SIG-M5 (cell line): ENCODE measurements at regions not wholly inside any gene's neighbourhood (a gene's known extent, or its start where the extent isn't known, plus 50 kb on each side); places are given as distances from the start of the nearest gene placed in this dataset.

Experiments
- DNase-seq: peaks from one replicate; lab custom pipeline; 2025; lab: John Stamatoyannopoulos, UW

DNA sequence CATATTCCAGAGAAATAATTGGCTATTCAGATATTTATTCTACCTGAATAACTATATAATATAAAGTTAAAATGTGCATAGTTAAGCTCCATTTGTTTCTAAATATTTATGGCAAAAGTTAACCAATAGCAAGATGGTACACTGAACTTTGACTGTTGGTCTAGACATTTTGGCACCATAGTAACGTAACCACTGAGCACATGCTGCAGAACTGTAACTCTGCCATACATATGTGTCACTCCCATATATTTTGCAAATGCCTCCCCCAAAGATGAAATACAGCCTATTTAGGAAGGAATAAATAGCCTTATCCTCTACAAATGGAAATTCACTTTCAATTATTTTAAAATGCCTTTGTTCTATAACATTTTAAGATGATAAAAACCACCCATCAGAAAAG lies 424.9 kb downstream of the CENPC start:
- no peak for DNase-seq

DNA sequence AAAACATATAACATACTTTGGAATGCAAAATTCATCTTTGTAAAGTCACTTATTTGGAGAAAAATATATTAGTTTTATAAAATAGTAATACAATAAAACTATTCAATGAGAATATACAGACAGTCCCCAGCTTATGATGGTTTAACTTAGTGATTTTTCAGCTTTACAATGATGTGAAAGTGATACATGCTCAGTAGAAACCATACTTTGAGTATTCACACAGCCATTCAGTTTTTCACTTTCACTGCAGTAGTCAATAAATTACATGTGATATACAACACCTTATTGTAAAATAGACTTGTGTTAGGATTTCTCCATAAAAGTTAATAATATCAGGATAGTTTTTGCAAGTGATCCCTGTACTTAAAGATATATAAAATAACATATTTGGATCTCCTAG lies 436.0 kb downstream of the CENPC start:
- no peak for DNase-seq

DNA sequence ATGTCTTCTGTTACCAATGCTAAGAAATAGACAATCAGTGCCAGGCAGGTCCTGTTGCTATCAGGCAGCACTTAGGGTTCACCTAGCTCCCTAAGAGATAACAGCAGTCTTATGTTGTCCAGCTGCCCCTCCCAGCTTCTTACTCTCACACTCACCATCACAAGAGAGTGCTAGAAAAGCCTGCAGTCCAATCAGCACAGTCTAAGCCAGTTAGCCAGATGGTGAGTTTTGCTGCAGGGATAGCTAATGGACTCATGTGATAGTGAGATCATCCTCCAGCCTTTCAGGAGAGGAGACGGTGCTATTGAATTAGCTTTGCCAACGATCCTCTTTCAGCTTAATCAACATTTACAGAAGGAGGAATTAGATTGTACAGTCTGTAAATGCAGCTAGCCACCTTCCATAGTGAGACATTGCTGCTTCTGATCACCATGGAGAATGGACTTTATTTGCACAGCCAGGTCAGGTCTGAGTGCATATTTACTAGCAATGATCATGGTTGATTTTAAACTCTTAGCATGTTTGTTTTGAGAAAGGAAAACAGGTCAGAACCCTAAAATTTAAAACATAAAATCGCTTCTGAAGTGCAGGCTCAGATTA lies 438.3 kb downstream of the CENPC start:
- DNase-seq, result no peak

DNA sequence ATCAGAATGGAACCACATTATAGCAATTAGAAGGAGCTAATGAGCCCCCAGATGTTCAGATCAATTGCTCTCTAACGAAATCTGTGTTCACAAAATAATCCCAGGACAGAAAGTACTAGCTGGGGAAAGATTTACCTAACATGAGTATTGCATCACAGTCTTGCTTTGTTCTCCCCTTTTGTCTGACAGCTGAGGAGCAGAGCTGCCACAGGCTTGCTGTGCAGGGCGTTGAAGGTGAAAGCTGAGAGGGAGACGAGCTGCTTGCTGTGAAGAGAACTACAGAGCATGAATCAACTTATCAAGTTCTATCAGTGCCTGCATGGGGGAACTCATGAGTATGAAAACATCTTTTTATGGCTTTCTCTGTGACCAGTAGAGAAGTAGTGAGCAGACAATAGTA lies 441.2 kb downstream of the CENPC start:
- no peak for DNase-seq

DNA sequence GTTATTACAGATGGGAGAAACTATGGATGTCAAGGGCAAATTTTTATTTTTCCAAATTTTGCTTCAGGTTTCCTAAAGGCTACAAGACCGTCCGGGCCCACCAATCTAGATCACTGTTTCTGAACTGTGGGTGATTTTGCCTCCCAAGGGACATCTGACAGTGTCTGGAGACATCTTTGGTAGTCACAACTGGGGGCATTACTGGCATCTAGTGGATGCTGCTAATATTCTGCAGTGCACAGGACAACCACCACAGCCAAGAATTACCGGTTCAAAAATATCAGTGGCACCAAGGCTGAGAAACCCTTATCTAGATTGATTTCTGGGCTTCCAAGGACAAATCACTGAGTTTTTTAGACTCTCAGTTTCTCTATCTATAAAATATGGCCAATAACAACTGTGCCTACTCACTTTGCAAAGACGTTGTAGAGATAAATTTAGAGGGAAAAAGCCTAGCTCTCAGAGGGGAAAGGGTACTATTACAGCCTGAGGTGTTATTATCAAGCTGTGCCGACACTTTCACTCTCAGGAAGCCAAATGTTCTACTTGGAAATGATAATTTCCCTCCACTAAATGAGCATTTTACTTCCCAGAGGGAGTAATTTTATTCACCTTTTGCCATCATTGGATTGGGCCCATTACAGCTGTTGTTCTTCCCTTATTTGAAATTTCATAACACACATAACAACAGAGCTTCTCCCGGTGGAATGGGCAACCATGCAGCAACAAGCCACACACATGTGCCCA lies 442.1 kb downstream of the CENPC start:
- DNase-seq, result no peak

DNA sequence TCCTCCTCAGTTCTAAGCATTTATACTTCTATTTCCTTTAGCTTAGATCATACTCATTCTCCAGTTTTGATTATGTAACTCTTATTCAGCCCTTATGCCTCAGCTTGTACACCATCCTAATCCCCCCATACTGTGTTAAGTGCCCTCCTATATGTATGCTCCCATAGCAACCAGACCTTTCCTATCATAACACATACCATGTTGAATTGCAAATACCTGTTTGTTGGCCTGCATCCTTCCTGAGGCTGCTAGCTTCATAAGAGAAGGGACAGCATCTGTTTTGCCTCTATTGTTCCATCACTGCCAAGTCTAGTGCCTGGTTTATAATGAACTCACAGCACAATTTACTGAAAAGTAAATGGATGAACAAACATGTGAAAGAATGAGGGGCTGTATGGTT lies 443.7 kb downstream of the CENPC start:
- DNase-seq, result no peak

DNA sequence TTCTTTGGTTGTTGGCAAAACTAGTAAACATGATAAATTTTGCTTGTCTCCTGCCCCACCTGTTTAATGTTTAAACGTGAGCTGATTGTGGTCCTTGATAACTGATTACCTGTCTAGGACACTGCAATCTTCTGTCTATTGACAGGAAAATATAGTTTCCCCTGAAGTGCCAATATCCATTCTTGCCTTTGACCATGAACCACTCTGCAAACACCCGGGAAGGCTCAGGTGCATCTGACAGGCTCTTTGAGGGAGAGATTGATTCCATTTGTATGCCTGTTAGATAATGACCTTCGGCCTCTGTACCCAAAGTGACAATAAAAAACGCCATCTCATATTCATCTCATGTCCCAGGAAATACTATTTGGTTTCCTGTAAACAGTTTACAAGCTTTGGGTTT lies 453.0 kb downstream of the CENPC start:
- no peak for DNase-seq

DNA sequence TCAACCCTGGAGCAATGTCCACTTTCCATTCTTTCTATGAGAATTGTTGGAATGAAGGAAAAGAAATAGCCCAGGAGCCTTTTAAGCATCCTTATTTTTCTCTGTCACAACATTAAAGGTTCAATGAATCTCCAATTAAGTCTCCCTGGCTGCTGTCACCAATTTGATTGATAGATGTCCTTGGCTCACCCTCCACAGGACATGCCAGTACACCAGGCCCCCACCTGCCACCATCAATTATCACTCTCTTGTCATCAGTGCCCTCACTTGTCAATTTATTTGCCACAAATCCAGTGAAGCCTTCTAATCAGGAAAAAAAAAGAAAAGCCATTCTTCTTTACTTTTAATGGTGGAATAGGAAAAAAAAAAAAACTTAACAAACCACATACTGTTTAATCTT lies 453.6 kb downstream of the CENPC start:
- no peak for DNase-seq

DNA sequence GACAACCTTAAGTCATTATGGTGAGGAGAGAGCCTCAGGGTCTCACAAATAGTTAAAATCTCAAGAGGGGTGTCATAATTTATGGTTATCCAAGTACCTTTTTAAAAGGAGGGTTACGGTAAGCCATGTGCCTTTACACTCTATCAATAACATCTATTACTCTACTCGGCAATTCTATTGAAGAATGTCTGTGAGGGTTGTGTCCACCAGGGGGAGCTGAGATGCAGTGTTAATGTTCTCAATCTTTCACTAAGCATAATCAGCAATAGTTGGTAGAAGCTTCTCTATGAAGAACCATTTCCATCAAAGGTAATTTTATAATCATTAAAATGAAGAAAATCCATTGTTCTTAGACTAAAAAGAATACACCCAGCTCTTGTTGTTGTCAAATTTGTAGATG lies 457.4 kb downstream of the CENPC start:
- DNase-seq, result no peak

DNA sequence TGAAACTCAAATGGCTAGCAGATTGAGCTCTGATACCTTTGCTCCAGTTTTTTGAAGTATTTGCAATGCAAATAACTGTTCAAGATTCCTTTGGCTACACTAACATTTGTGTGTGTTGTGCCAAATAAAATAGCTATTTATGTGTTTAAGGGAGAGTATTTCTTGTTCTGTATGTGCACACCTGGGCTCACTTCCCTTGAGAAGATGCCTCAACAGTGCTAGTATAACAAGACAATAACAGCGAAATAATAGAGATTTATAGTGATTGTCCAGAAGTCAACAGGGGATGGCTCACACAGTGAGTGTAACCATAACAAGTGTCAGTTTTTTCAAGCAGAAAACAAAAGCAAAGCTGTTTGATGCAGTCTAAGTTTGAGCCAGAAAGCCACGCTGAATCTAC lies 460.5 kb downstream of the CENPC start:
- DNase-seq, result no peak

DNA sequence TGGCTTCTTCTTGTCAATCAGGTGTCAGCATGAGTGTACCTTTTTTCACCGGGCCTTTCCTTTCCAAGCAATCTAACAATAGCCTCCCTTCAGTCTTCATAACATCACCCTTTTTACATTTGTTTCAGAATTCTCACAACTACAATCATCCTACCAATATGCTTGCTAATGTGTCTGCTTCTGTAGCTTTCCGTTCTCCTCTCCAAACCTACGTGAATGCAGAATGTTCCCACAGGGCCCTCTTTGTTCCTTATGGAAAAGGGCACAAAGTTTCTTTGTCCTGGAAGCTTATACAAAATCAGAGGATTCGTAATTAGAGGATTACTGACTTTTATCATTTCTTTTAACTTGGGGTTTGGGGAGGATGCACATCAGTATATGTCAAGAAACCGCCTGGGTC lies 461.8 kb downstream of the CENPC start:
- no peak for DNase-seq

DNA sequence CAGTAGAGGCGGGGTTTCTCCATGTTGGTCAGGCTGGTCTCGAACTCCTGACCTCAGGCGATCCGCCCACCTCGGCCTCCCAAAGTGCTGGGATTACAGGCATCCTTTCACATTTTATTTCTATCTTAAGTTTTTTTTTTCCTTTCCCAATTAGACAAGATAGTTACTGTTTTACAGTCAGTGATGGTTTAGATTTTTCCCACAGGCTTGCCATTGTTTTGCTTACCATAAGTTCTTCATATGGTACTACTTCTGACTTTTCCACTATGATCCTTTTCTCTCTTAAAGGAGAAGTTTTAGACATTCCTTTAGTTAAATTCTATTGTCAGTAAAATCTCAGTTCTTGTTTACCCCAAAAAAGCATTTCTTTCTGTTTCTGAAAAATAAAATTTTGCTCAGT lies 462.6 kb downstream of the CENPC start:
- DNase-seq, result no peak

DNA sequence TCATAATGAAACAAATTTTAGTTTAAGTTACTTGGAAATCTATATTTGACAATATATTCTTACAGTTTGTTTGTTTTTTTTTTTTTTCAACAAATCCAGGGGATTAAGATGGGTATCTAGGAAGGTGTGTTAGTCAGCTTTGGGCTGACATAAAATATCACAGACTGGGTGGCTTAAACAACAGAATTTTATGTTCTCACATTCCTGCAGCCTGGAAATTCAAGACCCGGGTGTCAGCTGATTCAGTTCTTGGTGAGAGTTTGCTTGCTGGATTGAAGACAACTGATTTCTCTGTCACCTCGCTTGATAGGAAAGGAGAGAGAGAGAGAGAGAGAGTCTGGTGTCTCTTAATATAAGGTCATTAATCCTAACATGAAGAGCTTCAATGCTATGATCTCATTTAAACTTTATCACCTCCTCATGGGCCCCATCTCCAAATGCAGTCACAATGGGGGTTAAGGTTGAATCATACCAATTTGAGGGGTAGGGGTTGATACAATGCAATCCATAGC lies 465.2 kb downstream of the CENPC start:
- no peak for DNase-seq

DNA sequence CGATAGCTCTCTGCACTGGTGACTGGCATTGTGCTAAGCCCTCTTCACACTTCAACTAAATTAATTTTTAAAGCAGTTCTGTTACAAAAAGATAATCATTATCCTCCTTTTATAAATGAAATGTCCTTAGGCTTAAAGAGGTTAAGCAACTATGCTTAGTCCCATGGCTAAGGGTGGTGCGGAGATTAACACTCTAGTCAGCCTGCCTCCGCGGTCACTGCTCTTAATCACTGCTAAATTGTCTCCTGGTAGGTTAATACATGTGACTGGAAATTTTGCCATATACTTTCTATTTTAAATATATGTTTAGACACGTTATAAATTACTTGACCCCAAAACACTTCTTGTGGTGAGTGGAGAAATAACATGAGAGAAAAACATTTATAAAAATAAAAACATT lies 473.7 kb downstream of the CENPC start:
- DNase-seq, result no peak

DNA sequence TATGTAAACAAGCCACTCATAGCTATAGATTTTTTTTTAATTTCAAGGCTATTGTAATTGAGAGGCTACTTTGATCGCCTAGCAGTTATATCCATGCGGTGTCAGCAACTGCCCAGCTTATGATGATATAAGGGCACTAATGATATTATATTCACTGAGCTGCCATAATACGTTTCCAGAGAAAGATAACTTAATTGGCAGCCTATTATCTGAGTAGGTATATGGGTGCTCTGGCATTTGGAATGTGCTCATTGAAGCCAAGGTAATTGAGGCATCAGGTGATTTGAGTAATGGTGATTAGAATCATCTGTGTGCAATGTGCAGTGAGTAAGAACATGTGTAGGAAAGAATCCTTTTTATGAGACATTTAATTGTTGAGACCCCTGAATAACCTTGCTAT lies 490.0 kb downstream of the CENPC start:
- no peak for DNase-seq

DNA sequence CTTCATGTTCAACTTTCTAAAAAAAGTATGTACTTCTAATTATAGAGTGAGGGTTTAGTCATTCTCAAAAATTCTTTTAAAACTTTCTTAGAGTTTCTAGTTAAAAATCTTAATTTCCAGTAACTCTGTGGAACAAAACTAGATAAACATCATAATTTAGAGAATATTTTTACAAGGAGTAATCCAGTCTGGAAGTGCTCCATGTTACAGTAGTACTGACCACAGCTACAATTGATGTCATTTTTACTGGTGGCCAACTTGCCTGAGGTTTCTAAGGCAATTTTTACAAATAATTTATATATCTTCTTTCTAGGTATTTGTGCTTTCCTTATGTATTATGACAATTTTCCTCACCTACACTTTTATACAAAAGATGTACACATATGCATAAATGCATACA lies 490.4 kb downstream of the CENPC start:
- DNase-seq, result no peak

DNA sequence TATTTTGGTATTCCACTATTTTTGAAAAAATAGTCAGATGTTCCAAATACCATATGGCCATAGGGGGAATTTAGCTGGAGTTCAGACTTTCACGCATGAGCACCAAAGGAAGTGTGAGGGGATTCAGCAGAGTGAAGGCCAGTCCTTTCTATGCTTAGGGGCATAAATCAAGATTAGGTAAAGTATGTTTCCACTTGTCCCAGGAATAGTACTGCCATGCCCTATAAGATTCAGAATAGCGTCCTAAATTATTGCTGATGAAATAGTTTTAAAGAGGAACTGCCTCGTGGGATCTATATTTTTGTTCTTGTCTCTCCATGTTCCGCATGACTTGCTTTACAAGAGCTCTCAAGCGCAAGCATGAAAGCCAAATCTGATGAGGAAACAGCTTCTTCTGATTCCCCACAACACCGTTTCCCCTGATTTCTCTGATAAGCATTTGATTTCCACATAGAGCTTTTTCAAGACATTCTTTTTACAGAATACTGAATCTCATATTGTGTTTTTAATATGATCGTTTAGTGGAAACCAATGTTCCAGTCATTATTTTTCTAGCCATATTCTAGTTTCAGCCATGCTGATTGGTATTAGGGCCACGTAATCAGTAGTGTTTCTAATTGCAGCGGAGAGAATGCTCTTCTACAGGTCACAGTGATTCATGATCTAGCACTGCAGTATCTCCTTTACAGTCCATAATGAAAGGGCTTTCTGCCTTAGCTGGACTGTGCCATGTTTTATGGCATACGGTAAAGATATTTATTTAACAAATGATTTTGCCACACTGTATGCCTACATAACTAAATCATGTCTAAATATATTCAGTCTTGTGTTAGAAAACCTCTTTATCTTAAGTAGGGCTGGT lies 492.3 kb downstream of the CENPC start:
- DNase-seq, result no peak

DNA sequence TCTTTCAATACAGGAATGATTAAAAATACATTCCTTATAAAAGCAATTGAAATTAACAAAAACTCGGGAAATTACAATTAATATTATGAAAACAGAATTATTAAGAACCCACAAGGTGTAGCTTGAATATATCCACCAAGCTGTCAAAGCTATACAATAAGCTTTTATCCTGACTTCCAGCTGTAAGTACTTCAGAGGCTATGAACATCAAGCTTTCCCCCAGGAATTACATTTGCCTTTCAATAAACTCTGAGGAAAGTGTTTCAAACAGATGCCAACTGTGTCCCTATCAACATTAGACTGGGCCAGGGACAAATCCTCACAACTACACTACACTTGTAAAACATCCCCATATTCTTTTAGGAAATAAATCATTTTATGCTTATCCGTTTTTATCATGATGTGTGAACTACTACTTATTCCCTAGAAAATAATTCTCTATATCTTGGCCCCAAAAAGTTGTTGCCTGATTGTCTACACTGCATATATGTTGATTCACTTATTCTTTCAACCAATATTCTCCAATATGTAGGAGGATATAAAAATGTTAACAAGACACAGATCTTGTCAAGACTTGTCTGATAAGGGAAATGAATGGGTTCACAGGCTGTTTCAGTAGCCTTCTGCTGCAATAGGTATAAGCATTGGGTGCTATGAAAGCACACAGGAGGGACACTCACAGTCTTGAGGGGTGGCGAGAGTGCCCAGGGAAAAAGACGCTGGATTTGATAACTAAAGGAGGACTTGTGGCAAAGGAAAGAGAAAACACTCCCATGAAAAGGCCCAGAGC lies 494.1 kb downstream of the CENPC start:
- no peak for DNase-seq

DNA sequence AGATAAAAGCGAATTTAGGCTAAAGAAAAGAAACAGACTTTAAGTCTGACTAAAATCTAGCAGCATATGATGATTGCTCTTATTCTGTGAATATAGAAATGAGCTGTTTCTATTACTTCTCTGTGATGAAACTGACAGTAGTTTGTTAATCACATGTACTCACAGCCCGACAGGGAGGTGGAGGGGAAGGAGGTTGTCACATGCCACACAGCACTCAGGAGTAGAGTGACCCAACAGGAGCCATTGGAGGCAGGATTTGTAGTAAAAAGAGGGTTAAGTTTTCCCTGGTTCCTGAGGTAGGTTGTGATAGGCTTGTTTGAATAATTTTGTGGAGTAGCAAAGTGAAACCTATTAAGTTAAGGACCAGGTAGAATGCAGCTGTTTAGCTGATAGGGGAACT lies 495.9 kb downstream of the CENPC start:
- DNase-seq, result no peak

DNA sequence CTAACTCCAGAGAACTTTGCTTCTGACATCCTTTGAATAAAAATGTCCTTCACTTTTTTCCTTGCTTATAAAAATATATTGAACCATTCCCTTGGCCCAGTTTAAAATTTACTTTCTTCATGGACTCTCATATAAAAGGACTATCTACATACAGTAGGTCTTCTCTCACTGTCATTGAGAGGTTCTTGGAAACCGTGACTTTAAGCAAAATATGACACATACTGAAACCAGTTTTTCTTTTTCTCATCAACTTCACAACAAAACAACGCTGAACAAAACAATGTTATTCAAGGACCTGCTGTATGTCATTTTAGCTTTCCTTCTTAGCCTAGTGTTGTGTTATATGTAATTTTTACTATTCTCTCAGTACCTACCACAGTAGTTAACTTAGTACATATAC lies 496.8 kb downstream of the CENPC start:
- DNase-seq, result no peak

DNA sequence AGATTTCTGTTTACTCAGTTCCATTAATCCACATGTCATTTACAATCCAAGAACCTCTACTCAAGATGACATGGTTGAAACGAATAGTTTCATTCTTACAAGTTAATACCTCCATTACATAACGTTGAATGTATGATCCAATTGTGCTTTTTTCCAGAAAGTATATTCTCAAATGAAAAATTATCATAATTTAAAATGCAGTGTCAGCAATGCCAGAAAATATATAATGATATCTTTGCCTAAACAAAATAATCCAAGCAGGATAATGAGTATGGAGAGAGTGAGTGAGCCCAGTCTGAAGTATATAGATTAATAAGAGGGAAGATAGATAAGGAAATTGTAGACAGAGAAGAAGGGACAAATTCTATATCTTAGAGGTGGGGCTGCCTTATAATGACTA lies 505.0 kb downstream of the CENPC start:
- DNase-seq, result no peak

DNA sequence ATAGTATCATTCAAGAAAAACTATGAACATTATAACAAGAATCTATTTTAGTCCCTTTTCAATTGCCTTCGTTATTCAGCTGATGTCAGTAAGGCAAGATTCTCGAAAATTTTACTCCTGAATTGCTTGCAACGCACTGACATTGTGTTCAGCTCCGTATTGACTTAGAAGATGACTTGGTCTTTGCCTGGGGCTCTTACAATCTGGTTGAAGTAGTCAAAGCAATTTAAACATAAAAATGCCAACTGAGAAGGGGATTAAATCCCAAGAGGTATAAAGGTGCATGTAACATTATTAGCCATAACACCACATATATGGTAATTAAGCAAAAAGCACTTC lies 507.1 kb downstream of the CENPC start:
- DNase-seq, result no peak
